ENCODE measurements at regions not wholly inside any gene's neighbourhood (a gene's known extent, or its start where the extent isn't known, plus 50 kb on each side); places are given as distances from the start of the nearest gene placed in this dataset.

- Histone ChIP-seq H3K27ac (no peak overlapping the region), H3K4me3 (no peak overlapping the region), H3K27me3 (no peaks in the 10 kb centered on the region), H3K36me3 (no peaks in the 10 kb centered on the region), H3K4me1 (no peaks in the 10 kb centered on the region), H3K9me3 (no peaks in the 10 kb centered on the region)
- intact Hi-C loops (cut with DNase I; ENCODE audit: low total_unique reads), result no loop called here
- no peak for DNase-seq (ENCODE audit: low spot score in 2 of 2)
- TF ChIP-seq POLR2A (IDR thresholded peaks at IDR 0.05) (no peak), POLR2AphosphoS5 (IDR thresholded peaks at IDR 0.05) (no peak)
- TF ChIP-seq, protein P1, sequence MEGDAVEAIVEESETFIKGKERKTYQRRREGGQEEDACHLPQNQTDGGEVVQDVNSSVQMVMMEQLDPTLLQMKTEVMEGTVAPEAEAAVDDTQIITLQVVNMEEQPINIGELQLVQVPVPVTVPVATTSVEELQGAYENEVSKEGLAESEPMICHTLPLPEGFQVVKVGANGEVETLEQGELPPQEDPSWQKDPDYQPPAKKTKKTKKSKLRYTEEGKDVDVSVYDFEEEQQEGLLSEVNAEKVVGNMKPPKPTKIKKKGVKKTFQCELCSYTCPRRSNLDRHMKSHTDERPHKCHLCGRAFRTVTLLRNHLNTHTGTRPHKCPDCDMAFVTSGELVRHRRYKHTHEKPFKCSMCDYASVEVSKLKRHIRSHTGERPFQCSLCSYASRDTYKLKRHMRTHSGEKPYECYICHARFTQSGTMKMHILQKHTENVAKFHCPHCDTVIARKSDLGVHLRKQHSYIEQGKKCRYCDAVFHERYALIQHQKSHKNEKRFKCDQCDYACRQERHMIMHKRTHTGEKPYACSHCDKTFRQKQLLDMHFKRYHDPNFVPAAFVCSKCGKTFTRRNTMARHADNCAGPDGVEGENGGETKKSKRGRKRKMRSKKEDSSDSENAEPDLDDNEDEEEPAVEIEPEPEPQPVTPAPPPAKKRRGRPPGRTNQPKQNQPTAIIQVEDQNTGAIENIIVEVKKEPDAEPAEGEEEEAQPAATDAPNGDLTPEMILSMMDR (IDR thresholded peaks at IDR 0.05), result no peak
Measured at GRCh38 chr4:133741766-133742165, 459.8 kb downstream of the PABPC4L start.

GRCh38 chr4:133720001-133720400 lies 481.6 kb downstream of the PABPC4L start:
- DNase-seq (ENCODE audit: low spot score in 2 of 2), result no peak
- no peak overlapping the region for H3K27ac ChIP-seq
- intact Hi-C loops (cut with DNase I; ENCODE audit: low total_unique reads), result no loop called here
- TF ChIP-seq POLR2A (IDR thresholded peaks at IDR 0.05) (no peak), POLR2AphosphoS5 (IDR thresholded peaks at IDR 0.05) (no peak)
- TF ChIP-seq, protein P1 (IDR thresholded peaks at IDR 0.05), result no peak
- H3K9me3 ChIP-seq, result no peaks in the 10 kb centered on the region
- H3K36me3 ChIP-seq, result no peaks in the 10 kb centered on the region
- no peaks in the 10 kb centered on the region for H3K4me1 ChIP-seq
- no peak overlapping the region for H3K4me3 ChIP-seq
- H3K27me3 ChIP-seq, result no peaks in the 10 kb centered on the region

GRCh38 chr4:133719098-133719497 lies 482.5 kb downstream of the PABPC4L start:
- no peaks in the 10 kb centered on the region for H3K27me3 ChIP-seq
- TF ChIP-seq POLR2AphosphoS5 (IDR thresholded peaks at IDR 0.05), result no peak
- TF ChIP-seq, protein P1 (IDR thresholded peaks at IDR 0.05), result no peak
- no peak for TF ChIP-seq POLR2A (IDR thresholded peaks at IDR 0.05)
- H3K36me3 ChIP-seq, result no peaks in the 10 kb centered on the region
- no peak overlapping the region for H3K27ac ChIP-seq
- intact Hi-C loops (cut with DNase I; ENCODE audit: low total_unique reads), result no loop called here
- H3K9me3 ChIP-seq, result no peaks in the 10 kb centered on the region
- no peaks in the 10 kb centered on the region for H3K4me1 ChIP-seq
- no peak overlapping the region for H3K4me3 ChIP-seq
- no peak for DNase-seq (ENCODE audit: low spot score in 2 of 2)

GRCh38 chr4:133714211-133714610 lies 487.4 kb downstream of the PABPC4L start:
- DNase-seq (ENCODE audit: low spot score in 2 of 2), result no peak
- Histone ChIP-seq H3K36me3 (no peaks in the 10 kb centered on the region), H3K4me1 (no peaks in the 10 kb centered on the region), H3K4me3 (no peak overlapping the region), H3K27me3 (no peaks in the 10 kb centered on the region), H3K27ac (no peak overlapping the region), H3K9me3 (no peaks in the 10 kb centered on the region)
- intact Hi-C loops (cut with DNase I; ENCODE audit: low total_unique reads), result no loop called here
- no peak for TF ChIP-seq POLR2A (IDR thresholded peaks at IDR 0.05)
- TF ChIP-seq, protein P1 (IDR thresholded peaks at IDR 0.05), result no peak
- TF ChIP-seq POLR2AphosphoS5 (IDR thresholded peaks at IDR 0.05), result no peak

DNA sequence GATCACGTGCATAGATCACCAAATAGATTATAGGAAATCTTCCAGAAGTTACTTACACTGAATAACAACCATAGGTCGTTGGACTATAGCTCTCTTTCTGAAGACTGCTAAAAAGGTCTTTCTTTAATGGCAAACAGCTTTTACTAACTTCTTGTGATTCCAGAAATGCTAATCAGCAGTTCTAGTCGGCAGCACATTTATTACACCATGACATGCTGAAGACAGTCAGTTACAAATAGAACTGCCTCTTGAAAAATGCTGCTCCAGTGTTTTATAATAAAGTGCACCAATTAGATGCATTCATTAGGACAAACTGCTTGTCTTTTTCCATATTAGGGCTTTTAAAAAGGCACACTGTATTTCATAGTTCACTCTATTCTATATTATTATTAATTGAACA lies 488.2 kb downstream of the PABPC4L start:
- Histone ChIP-seq H3K4me3 (no peak overlapping the region), H3K27me3 (no peaks in the 10 kb centered on the region), H3K9me3 (no peaks in the 10 kb centered on the region), H3K36me3 (no peaks in the 10 kb centered on the region), H3K4me1 (no peaks in the 10 kb centered on the region), H3K27ac (no peak overlapping the region)
- DNase-seq (ENCODE audit: low spot score in 2 of 2), result no peak
- TF ChIP-seq, protein P1 (IDR thresholded peaks at IDR 0.05), result no peak
- no peak for TF ChIP-seq POLR2A (IDR thresholded peaks at IDR 0.05)
- no peak for TF ChIP-seq POLR2AphosphoS5 (IDR thresholded peaks at IDR 0.05)
- intact Hi-C loops (cut with DNase I; ENCODE audit: low total_unique reads), result no loop called here

Data from breast epithelium (tissue), 4 donors.